H9 (cell line): ENCODE measurements at regions not wholly inside any gene's neighbourhood (a gene's known extent, or its start where the extent isn't known, plus 50 kb on each side); places are given as distances from the start of the nearest gene placed in this dataset.

Experiments
- DNase-seq: peaks from one replicate; pipeline ENCODE4 v3.0.0-alpha.2; 2017
- H2AFZ ChIP-seq: one replicate; pipeline ENCODE4 v1.6.1; 2013; ENCODE audit warnings: mild to moderate bottlenecking, low read length, control low read depth, moderate library complexity
- H2AK5ac ChIP-seq: 2 replicates; pipeline ENCODE4 v1.6.1; 2013; ENCODE audit warnings: low read length, control low read depth, mixed read lengths; ENCODE audit not compliant: insufficient read length
- H2BK120ac ChIP-seq: one replicate; pipeline ENCODE4 v1.6.1; 2013; ENCODE audit warnings: low read depth, mild to moderate bottlenecking, low read length, control low read depth, inconsistent platforms; ENCODE audit not compliant: poor library complexity, severe bottlenecking
- H2BK12ac ChIP-seq: 2 replicates; pipeline ENCODE4 v1.6.1; 2013; ENCODE audit warnings: low read length, control low read depth, mixed read lengths, low read depth; ENCODE audit not compliant: insufficient read length
- H2BK15ac ChIP-seq: 2 replicates; pipeline ENCODE4 v1.6.1; 2013; ENCODE audit warnings: low read depth, low read length, control low read depth
- H2BK20ac ChIP-seq: one replicate; pipeline ENCODE4 v1.6.1; 2013; ENCODE audit warnings: low read depth, mild to moderate bottlenecking, low read length, control low read depth, inconsistent platforms; ENCODE audit not compliant: poor library complexity, severe bottlenecking
- H2BK5ac ChIP-seq: 2 replicates; pipeline ENCODE4 v1.6.1; 2013; ENCODE audit warnings: low read length, control low read depth, mixed read lengths; ENCODE audit not compliant: insufficient read length
- H3K14ac ChIP-seq: 2 replicates; pipeline ENCODE4 v1.6.1; 2013; ENCODE audit warnings: low read length, control low read depth; ENCODE audit not compliant: insufficient read depth
- H3K18ac ChIP-seq: 2 replicates; pipeline ENCODE4 v1.6.1; 2013; ENCODE audit warnings: low read depth, mild to moderate bottlenecking, mixed read lengths, low read length, control low read depth; ENCODE audit not compliant: insufficient read length
- H3K23ac ChIP-seq: 2 replicates; pipeline ENCODE4 v1.6.1; 2013; ENCODE audit warnings: low read length, control low read depth, mixed read lengths, low read depth; ENCODE audit not compliant: insufficient read length
- H3K23me2 ChIP-seq: 2 replicates; pipeline ENCODE4 v1.6.1; 2013; ENCODE audit warnings: low read depth, mild to moderate bottlenecking, mixed read lengths, low read length, control low read depth; ENCODE audit not compliant: insufficient read length, poor library complexity, severe bottlenecking
- H3K27ac ChIP-seq: 2 replicates; pipeline ENCODE4 v1.5.1; 2013; ENCODE audit warnings: low read length, control low read depth, mixed read lengths, low read depth; ENCODE audit not compliant: insufficient read length
- H3K27me3 ChIP-seq: 2 replicates; pipeline ENCODE4 v1.6.1; 2013; ENCODE audit warnings: low read length, control low read depth, inconsistent platforms; ENCODE audit not compliant: insufficient read depth
- H3K4ac ChIP-seq: 2 replicates; pipeline ENCODE4 v1.6.1; 2013; ENCODE audit warnings: low read depth, mild to moderate bottlenecking, control low read depth, inconsistent platforms, low read length, moderate library complexity
- H3K4me1 ChIP-seq: 2 replicates; pipeline ENCODE4 v1.6.1; 2013; ENCODE audit warnings: low read length, control low read depth, inconsistent platforms; ENCODE audit not compliant: insufficient read depth
- H3K4me2 ChIP-seq: 2 replicates; pipeline ENCODE4 v1.6.1; 2013; ENCODE audit warnings: low read length, control low read depth, mixed read lengths; ENCODE audit not compliant: insufficient read length, insufficient read depth
- H3K56ac ChIP-seq: 2 replicates; pipeline ENCODE4 v1.6.1; 2013; ENCODE audit warnings: low read depth, mild to moderate bottlenecking, mixed read lengths, low read length, control low read depth; ENCODE audit not compliant: insufficient read length
- H3K79me1 ChIP-seq: 2 replicates; pipeline ENCODE4 v1.6.1; 2013; ENCODE audit warnings: low read depth, mild to moderate bottlenecking, moderate library complexity, low read length, control low read depth, inconsistent platforms; ENCODE audit not compliant: insufficient read depth, poor library complexity, severe bottlenecking
- H3K79me2 ChIP-seq: 2 replicates; pipeline ENCODE4 v1.6.1; 2013; ENCODE audit warnings: low read length, control low read depth, inconsistent platforms; ENCODE audit not compliant: insufficient read depth
- H3K9ac ChIP-seq: 2 replicates; pipeline ENCODE4 v1.6.1; 2013; ENCODE audit warnings: low read length, control low read depth, mixed read lengths; ENCODE audit not compliant: insufficient read length; ENCODE audit errors: extremely low read depth
- H3K9me3 ChIP-seq: one replicate; pipeline ENCODE4 v1.6.1; 2013; ENCODE audit warnings: low read depth, low read length, inconsistent platforms; ENCODE audit not compliant: control insufficient read depth
- H3T11ph ChIP-seq: one replicate; pipeline ENCODE4 v1.6.1; 2013; ENCODE audit warnings: mild to moderate bottlenecking, low read length, control low read depth, inconsistent platforms
- H4K20me1 ChIP-seq: one replicate; pipeline ENCODE4 v1.6.1; 2013; ENCODE audit not compliant: control insufficient read depth, insufficient read length, insufficient read depth
- H4K5ac ChIP-seq: 2 replicates; pipeline ENCODE4 v1.6.1; 2013; ENCODE audit warnings: low read depth, mild to moderate bottlenecking, mixed read lengths, low read length, control low read depth; ENCODE audit not compliant: insufficient read length
- H4K8ac ChIP-seq: replicated peaks from 2 replicates; pipeline ENCODE4 v1.6.1; 2013; ENCODE audit warnings: low read length, control low read depth, mixed read lengths, low read depth; ENCODE audit not compliant: insufficient read length
- H4K91ac ChIP-seq: 2 replicates; pipeline ENCODE4 v1.6.1; 2013; ENCODE audit warnings: low read depth, mild to moderate bottlenecking, moderate library complexity, mixed read lengths, low read length, control low read depth; ENCODE audit not compliant: insufficient read length
- H3K27ac Mint-ChIP-seq, 3 experiments: 2 replicates in 2 of 3; 3 replicates in 1 of 3; pipeline ENCODE4 v1.8.0; 2020 to 2021; ENCODE audit warnings: mixed read lengths in 3 of 3, mild to moderate bottlenecking in 1 of 3, moderate library complexity in 1 of 3
- H3K27me3 Mint-ChIP-seq: 2 replicates; pipeline ENCODE4 v1.8.0; 2021; ENCODE audit warnings: low read depth, mild to moderate bottlenecking, moderate library complexity, mixed read lengths
- H3K36me3 Mint-ChIP-seq, 3 experiments: 2 replicates in 2 of 3; 3 replicates in 1 of 3; pipeline ENCODE4 v1.8.0; 2020 to 2021; ENCODE audit warnings: low read depth in 3 of 3, mixed read lengths in 3 of 3; ENCODE audit not compliant: insufficient read depth in 1 of 3
- H3K4me1 Mint-ChIP-seq, 2 experiments: 2 replicates each; pipeline ENCODE4 v1.8.0; 2020; ENCODE audit warnings: mixed read lengths in 2 of 2
- H3K4me3 Mint-ChIP-seq, 2 experiments: 2 replicates in 1 of 2; 3 replicates in 1 of 2; pipeline ENCODE4 v1.8.0; 2020 to 2021; ENCODE audit warnings: mild to moderate bottlenecking in 2 of 2, mixed read lengths in 2 of 2, moderate library complexity in 1 of 2
- H3K9me3 Mint-ChIP-seq, 2 experiments: 2 replicates in 1 of 2; 3 replicates in 1 of 2; pipeline ENCODE4 v1.8.0; 2020; ENCODE audit warnings: mild to moderate bottlenecking in 2 of 2, mixed read lengths in 2 of 2, moderate library complexity in 1 of 2
- CTCF ChIP-seq: fragments of 200-600 bp; sonication (generic); conservative IDR thresholded peaks from 3 replicates; pipeline ENCODE4 v1.8.0; 2021; ENCODE audit warnings: antibody characterized with exemption, mild to moderate bottlenecking
- WGBS: extraction: QIAGEN DNeasy Blood & Tissue Kit; methylation state at CpG from one replicate; pipeline ENCODE4 v1.1.7; 2013; ENCODE audit warnings: missing lambda C conversion rate, low lambda C conversion rate, mixed read lengths; ENCODE audit not compliant: insufficient read length; ENCODE audit errors: extremely low coverage; 5-methylcytosine and 5-hydroxymethylcytosine counted together

GRCh38 chr3:26205475-26205874 is 415.6 kb downstream of the OXSM start:
- Histone ChIP-seq H2BK5ac (no peak overlapping the region), H3K27me3 (no peaks in the 10 kb centered on the region), H2AK5ac (no peak overlapping the region), H3K14ac (no peak overlapping the region), H3K23ac (no peak overlapping the region), H4K91ac (no peak overlapping the region), H2BK15ac (no peak overlapping the region), H4K20me1 (no peaks in the 10 kb centered on the region), H3K79me1 (no peaks in the 10 kb centered on the region), H2BK120ac (no peak overlapping the region), H2AFZ (no peak overlapping the region), H3K4me2 (no peak overlapping the region), H2BK20ac (no peak overlapping the region), H3K4ac (no peak overlapping the region), H4K5ac (no peak overlapping the region), H3K27ac (no peak overlapping the region), H3K4me1 (no peaks in the 10 kb centered on the region), H3K18ac (no peak overlapping the region), H3K79me2 (no peaks in the 10 kb centered on the region), H2BK12ac (no peak overlapping the region), H4K8ac (no peak overlapping the region), H3K9me3 (no peaks in the 10 kb centered on the region), H3T11ph (no peak overlapping the region), H3K9ac (no peak overlapping the region), H3K56ac (no peak overlapping the region), H3K23me2 (no peaks in the 10 kb centered on the region)
- TF ChIP-seq CTCF = no peak
- H3K4me1 Mint-ChIP-seq = peaks cover 3 to 8% of the 10 kb centered on the region in 2 experiments; a peak in 2 of 4 replicates
- no peak overlapping the region for H3K27ac Mint-ChIP-seq
- no peak overlapping the region for H3K4me3 Mint-ChIP-seq
- H3K36me3 Mint-ChIP-seq = no peaks in the 10 kb centered on the region
- no CpG with 5 or more reads among the region's 1 CpG for WGBS
- DNase-seq = no peak
- H3K27me3 Mint-ChIP-seq = no peaks in the 10 kb centered on the region
- H3K9me3 Mint-ChIP-seq = peaks cover 0 to under 1% of the 10 kb centered on the region in 2 experiments; a peak in 1 of 5 replicates
